ENCODE measurements at regions not wholly inside any gene's neighbourhood (a gene's known extent, or its start where the extent isn't known, plus 50 kb on each side); places are given as distances from the start of the nearest gene placed in this dataset. TPM values are rescaled to one million over a fixed set of nuclear protein-coding genes. Genes with fewer than 3 reads are reported as not detected.

Small RNA genes lying in the stretch of these regions (small RNA-seq; reads per million reads assigned to genes)
- not detected for gene RN7SL797P (ENCODE audit: insufficient read depth, insufficient read length, low read depth, low replicate concordance)
